Sigmoid colon (tissue), 6 donors: ENCODE measurements at regions not wholly inside any gene's neighbourhood (a gene's known extent, or its start where the extent isn't known, plus 50 kb on each side); places are given as distances from the start of the nearest gene placed in this dataset.

Source experiments
- DNase-seq: peaks from one replicate; pipeline ENCODE4 v3.0.0-alpha.2; 2019
- H3K27ac ChIP-seq, 4 donors: fragments of 200-600 bp; sonication (generic); one replicate each; pipeline ENCODE4 v1.5.1; 2016 to 2019; ENCODE audit warnings: mild to moderate bottlenecking in 1 of 4
- H3K27me3 ChIP-seq, 3 donors: fragments of 200-600 bp; sonication (generic); one replicate each; pipeline ENCODE4 v1.5.1; 2019; ENCODE audit warnings: mild to moderate bottlenecking in 1 of 3
- H3K36me3 ChIP-seq, 4 donors: fragments of 200-600 bp; sonication (generic); one replicate each; pipeline ENCODE4 v1.5.1; 2016 to 2019
- H3K4me1 ChIP-seq, 4 donors: fragments of 200-600 bp; sonication (generic); one replicate each; pipeline ENCODE4 v1.5.1; 2017 to 2019
- H3K4me3 ChIP-seq, 4 donors: fragments of 200-600 bp; sonication (generic); one replicate each; pipeline ENCODE4 v1.5.1; 2017 to 2019; ENCODE audit warnings: mild to moderate bottlenecking in 2 of 4, moderate library complexity in 1 of 4
- H3K9me3 ChIP-seq, 4 donors: fragments of 200-600 bp in 3 of 4; sonication (generic) in 3 of 4; one replicate each; pipeline versions ENCODE4 v1.5.1 to v1.6.1; 2013 to 2019
- CTCF ChIP-seq, 4 experiments: fragments of 450-650 bp in 3 of 4; fragments of 200-600 bp in 1 of 4; IDR thresholded peaks; one replicate each; pipeline ENCODE4 v1.5.1; 2016 to 2019; ENCODE audit warnings: antibody characterized with exemption in 4 of 4, mild to moderate bottlenecking in 3 of 4, moderate library complexity in 2 of 4
- EP300 ChIP-seq, 4 donors: sonication (generic); formaldehyde crosslinking; IDR thresholded peaks; one replicate each; pipeline ENCODE4 v1.6.1; 2017; ENCODE audit warnings: antibody characterized with exemption in 4 of 4
- POLR2A ChIP-seq, 2 donors: fragments of 450-650 bp; IDR thresholded peaks; one replicate each; pipeline ENCODE4 v1.6.1; 2016; ENCODE audit warnings: antibody characterized with exemption in 2 of 2, mild to moderate bottlenecking in 2 of 2, moderate library complexity in 2 of 2
- POLR2AphosphoS5 ChIP-seq, 4 donors: sonication (generic); formaldehyde crosslinking; IDR thresholded peaks; one replicate each; pipeline ENCODE4 v1.6.1; 2017; ENCODE audit warnings: antibody characterized with exemption in 4 of 4
- WGBS, 2 donors: extraction: QIAGEN DNeasy Blood & Tissue Kit; methylation state at CpG; one replicate each; pipeline ENCODE4 v1.1.7; 2013; 5-methylcytosine and 5-hydroxymethylcytosine counted together
- intact Hi-C: fragments of 100-400 bp; cut with DNase I; formaldehyde crosslinking; loops from one replicate; pipeline ENCODE4 v1.15.1; 2023
- donor health status: healthy with polysubstance abuse.
- donor health status: healthy.

- no peaks in the 10 kb centered on the region for H3K27me3 ChIP-seq
- H3K4me3 ChIP-seq = no peak overlapping the region
- H3K27ac ChIP-seq = no peak overlapping the region
- no peak for DNase-seq
- H3K36me3 ChIP-seq = no peaks in the 10 kb centered on the region
- TF ChIP-seq POLR2AphosphoS5 (IDR thresholded peaks at IDR 0.05) = no peak
- TF ChIP-seq EP300 (IDR thresholded peaks at IDR 0.05) = no peak
- no peak for TF ChIP-seq POLR2A (IDR thresholded peaks at IDR 0.05)
- no peak for TF ChIP-seq CTCF (IDR thresholded peaks at IDR 0.05)
- intact Hi-C loops = loop anchor here (5.0 to 10.0 kb wide), 4 partner anchors 1064 to 1792 kb away; partner anchors contain the start of gene CHRM2
- no peaks in the 10 kb centered on the region for H3K9me3 ChIP-seq
- H3K4me1 ChIP-seq = peaks cover 0 to 36% (median 20%) of the 10 kb centered on the region in 4 donors
- 74 to 77% methylated on average over 10 of the region's 10 CpGs for WGBS, 2 donors
Measured at GRCh38 chr7:135800560-135800959, 51.9 kb upstream of the FAM180A start.

- Histone ChIP-seq H3K4me1 (peaks cover 0 to 42% (median 26%) of the 10 kb centered on the region in 4 donors), H3K36me3 (no peaks in the 10 kb centered on the region), H3K4me3 (no peak overlapping the region), H3K9me3 (no peaks in the 10 kb centered on the region), H3K27ac (no peak overlapping the region), H3K27me3 (no peaks in the 10 kb centered on the region)
- 76 to 89% methylated on average over 3 of the region's 3 CpGs for WGBS, 2 donors
- intact Hi-C loops = loop anchor here (5.0 to 10.0 kb wide), 5 partner anchors 138 to 1792 kb away; partner anchors contain the start of genes CHRM2 and STMP1
- no peak for DNase-seq
- TF ChIP-seq POLR2AphosphoS5 (IDR thresholded peaks at IDR 0.05) = no peak
- TF ChIP-seq CTCF (IDR thresholded peaks at IDR 0.05) = no peak
- TF ChIP-seq EP300 (IDR thresholded peaks at IDR 0.05) = no peak
- no peak for TF ChIP-seq POLR2A (IDR thresholded peaks at IDR 0.05)
Measured at GRCh38 chr7:135799881-135800280, 51.3 kb upstream of the FAM180A start.
